T-helper 1 cell treated with Interleukin-12 subunit alpha and Interleukin-12 subunit beta and Interleukin-4 antibody, amounts not matched to agents 30 μg/mL and 1 μg/mL, for 36 hours (primary cell): ENCODE measurements at regions not wholly inside any gene's neighbourhood (a gene's known extent, or its start where the extent isn't known, plus 50 kb on each side); places are given as distances from the start of the nearest gene placed in this dataset.
"Not testable (repeated sequence)": the region's sequence is repeated elsewhere in the genome, so short reads cannot be mapped to it uniquely, and the experiment has no call there.

Source experiments
- H3K27ac Mint-ChIP-seq: one replicate; pipeline ENCODE4 v1.8.0; 2021; ENCODE audit warnings: mild to moderate bottlenecking, mixed read lengths
- H3K27me3 Mint-ChIP-seq: one replicate; pipeline ENCODE4 v1.8.0; 2021; ENCODE audit warnings: low read depth, mixed read lengths
- H3K36me3 Mint-ChIP-seq: one replicate; pipeline ENCODE4 v1.8.0; 2021; ENCODE audit warnings: low read depth, mixed read lengths
- H3K4me1 Mint-ChIP-seq: one replicate; pipeline ENCODE4 v1.8.0; 2021; ENCODE audit warnings: low read depth, mixed read lengths
- H3K4me3 Mint-ChIP-seq: one replicate; pipeline ENCODE4 v1.8.0; 2021; ENCODE audit warnings: mild to moderate bottlenecking, moderate library complexity, mixed read lengths
- H3K9me3 Mint-ChIP-seq: one replicate; pipeline ENCODE4 v1.8.0; 2021; ENCODE audit warnings: mixed read lengths

DNA sequence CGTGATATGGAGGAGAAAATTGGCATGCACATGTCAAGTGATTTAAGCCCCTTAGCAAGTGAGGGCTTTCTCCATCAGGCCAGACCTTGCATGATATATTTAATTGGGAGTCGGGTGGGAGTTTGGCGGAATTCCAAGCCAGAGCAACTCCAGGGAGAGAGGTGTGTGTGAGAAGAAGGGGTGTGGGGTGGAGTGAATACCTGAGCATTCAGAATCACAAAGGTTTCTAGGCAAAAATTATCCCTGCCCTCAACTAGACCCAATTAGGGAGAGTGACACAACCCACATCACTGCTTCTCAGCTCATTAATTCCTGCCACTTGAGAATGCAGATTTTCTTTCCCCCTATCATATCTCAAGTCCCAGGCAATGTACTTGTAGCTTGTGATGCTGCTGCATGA lies 279.7 kb upstream of the TUT7 start:
- H3K9me3 Mint-ChIP-seq: no peaks in the 10 kb centered on the region
- H3K27me3 Mint-ChIP-seq: peaks cover 5% of the 10 kb centered on the region
- no peak overlapping the region for H3K4me3 Mint-ChIP-seq
- no peaks in the 10 kb centered on the region for H3K4me1 Mint-ChIP-seq
- no peaks in the 10 kb centered on the region for H3K36me3 Mint-ChIP-seq
- no peak overlapping the region for H3K27ac Mint-ChIP-seq

DNA sequence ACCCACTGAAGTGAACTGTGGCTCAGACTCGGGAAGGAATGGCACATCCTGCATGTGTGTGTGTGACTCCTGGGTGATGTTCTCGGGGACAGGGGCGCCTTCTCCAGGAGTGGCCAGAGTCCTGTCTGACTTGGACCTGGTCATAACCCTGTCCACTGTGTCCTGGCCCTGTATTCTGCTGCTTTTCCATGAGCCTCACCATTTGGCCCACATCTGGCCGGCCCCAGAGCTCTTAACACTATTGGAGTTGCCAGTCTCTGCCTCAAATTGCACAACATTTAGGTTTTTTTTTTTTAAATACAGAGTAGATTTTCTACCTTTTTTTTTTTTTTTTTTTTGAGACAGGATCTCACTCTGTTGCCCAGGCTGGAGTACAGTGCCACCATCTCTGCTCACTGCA lies 278.3 kb upstream of the TUT7 start:
- Mint-ChIP-seq H3K27me3 (peaks cover 5% of the 10 kb centered on the region), H3K9me3 (no peaks in the 10 kb centered on the region), H3K4me3 (no peak overlapping the region), H3K4me1 (no peaks in the 10 kb centered on the region), H3K36me3 (no peaks in the 10 kb centered on the region), H3K27ac (no peak overlapping the region)

DNA sequence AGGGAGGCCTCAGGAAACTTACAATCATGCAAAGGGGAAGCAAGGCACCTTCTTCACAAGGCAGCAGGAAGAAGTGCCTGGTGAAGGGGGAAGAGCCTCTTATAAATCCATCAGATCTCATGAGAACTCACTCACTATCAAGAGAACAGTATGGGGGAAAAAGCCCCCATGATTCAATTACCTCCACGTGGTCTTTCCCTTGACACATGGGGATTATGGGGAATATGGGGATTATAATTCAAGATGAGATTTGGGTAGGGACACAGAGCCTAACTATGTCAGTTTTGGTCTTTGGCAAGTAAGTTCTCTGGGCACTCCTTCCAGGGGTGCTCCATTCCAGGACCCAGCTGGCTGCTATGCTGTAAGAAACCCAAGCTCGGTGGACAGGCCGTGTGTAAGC lies 275.3 kb upstream of the TUT7 start:
- Mint-ChIP-seq H3K4me3 (no peak overlapping the region), H3K27ac (no peak overlapping the region), H3K27me3 (no peaks in the 10 kb centered on the region), H3K4me1 (no peaks in the 10 kb centered on the region), H3K36me3 (no peaks in the 10 kb centered on the region), H3K9me3 (no peaks in the 10 kb centered on the region)

DNA sequence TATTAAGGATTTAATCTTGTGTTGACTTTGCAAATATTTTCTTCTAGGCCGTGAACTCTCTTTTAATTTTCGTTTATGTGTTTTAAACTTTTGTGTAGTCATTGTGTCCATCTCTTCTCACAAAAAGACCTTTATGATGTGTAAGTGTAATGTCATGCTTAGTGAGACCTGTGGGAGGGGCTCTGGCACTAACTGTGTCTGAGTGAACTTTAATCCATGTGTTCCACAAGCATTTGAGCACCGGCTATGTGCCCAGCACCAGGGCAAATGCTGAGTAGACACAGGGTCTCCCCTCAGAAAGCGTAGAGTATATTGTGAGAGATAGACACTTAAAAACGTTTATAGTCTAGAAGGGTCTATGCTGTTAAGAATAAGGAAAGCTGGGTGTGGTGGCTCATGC lies 272.6 kb upstream of the TUT7 start:
- H3K4me1 Mint-ChIP-seq: no peaks in the 10 kb centered on the region
- no peaks in the 10 kb centered on the region for H3K36me3 Mint-ChIP-seq
- no peaks in the 10 kb centered on the region for H3K27me3 Mint-ChIP-seq
- no peaks in the 10 kb centered on the region for H3K9me3 Mint-ChIP-seq
- H3K4me3 Mint-ChIP-seq: no peak overlapping the region
- H3K27ac Mint-ChIP-seq: no peak overlapping the region

DNA sequence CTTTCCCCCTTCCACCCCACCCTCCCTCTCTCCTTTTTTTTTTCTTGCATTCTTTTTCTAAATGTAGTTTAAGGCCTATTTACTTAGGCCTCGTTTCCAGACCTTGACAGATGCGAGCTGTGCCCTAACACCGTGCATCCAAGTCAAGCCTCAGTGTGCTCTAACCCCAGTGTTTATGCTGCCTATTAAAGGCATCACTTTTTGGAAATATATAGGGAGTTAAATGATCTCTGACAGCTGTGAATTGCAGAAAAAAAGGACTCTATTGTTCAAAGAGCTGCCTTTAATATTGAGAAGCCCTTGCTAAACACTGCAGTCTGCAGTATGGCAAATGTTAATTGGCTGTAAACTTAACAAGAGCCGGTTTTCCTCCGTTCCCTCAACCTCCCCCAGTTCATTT lies 270.4 kb upstream of the TUT7 start:
- H3K36me3 Mint-ChIP-seq: no peaks in the 10 kb centered on the region
- H3K27me3 Mint-ChIP-seq: no peaks in the 10 kb centered on the region
- no peak overlapping the region for H3K27ac Mint-ChIP-seq
- H3K9me3 Mint-ChIP-seq: no peaks in the 10 kb centered on the region
- H3K4me1 Mint-ChIP-seq: no peaks in the 10 kb centered on the region
- H3K4me3 Mint-ChIP-seq: no peak overlapping the region

DNA sequence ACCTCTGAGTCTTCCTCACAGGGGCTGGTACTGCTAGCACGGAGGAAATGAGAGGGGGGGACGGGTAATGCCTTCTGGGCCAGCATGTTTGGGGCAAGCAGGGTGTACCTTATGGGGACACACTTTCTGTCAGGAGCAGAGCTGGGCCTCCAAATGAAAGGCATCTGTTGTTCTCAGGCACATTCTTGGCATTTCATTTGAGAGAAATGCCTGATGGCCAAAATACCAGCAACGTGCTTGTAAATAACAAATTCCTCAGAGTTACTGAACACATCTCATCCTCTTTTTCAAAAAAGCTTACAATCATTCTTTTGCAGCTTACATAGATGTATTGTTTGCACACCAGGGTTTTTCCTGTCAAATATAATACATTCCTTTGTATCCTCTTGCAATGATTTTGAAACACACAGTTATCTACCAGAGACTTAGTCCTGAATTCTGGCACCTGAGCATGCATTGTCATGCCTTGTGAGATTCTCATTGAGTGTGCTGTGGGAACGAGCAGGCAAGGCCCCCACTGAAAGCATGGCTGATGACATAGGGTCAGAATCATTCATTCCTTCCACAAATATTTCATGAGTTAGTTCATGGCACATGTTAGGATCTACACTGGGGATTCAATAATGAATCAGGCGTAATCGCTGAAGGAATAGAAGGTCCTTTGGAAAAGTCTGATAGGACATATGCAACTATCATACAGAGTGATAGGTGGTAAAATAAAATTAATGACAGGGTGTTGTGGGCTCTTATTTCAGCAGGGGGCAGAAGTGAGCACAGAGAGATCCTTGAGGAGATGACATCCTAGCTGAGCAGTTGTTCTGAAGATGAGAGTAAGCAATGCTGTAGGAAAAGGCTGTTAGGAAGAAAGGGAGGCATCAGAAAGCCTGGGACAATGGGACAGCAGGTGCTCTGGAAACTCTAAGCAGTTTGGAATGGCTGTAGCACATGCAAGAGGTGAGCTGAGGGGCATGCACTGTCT lies 260.9 kb upstream of the TUT7 start:
- H3K36me3 Mint-ChIP-seq: no peaks in the 10 kb centered on the region
- no peaks in the 10 kb centered on the region for H3K27me3 Mint-ChIP-seq

DNA sequence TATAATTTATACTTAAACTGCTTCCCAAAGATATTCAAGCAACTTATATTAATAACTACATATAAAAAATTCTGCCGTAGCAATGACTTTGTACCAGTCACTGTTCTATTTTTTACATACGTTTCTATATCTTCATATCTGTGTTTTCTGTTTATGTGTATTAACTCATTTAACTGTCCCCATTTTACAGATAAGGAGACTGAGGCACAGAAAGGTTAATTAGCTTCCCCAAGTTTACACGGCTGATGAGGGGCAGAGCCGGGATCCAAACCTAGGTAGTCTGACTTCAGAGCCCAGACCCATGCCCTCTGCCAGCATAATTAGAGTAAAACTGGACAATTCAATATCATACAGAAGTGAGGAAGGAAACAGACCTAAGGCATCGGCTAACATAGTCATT lies 259.7 kb upstream of the TUT7 start:
- Mint-ChIP-seq H3K9me3 (no peaks in the 10 kb centered on the region), H3K4me3 (no peak overlapping the region), H3K4me1 (no peaks in the 10 kb centered on the region), H3K27ac (no peak overlapping the region), H3K36me3 (no peaks in the 10 kb centered on the region), H3K27me3 (no peaks in the 10 kb centered on the region)

More for the DNA sequence above, 260.9 kb upstream of the TUT7 start:
- H3K4me1 Mint-ChIP-seq: no peaks in the 10 kb centered on the region
- no peak overlapping the region for H3K27ac Mint-ChIP-seq
- no peaks in the 10 kb centered on the region for H3K9me3 Mint-ChIP-seq
- H3K4me3 Mint-ChIP-seq: no peak overlapping the region

DNA sequence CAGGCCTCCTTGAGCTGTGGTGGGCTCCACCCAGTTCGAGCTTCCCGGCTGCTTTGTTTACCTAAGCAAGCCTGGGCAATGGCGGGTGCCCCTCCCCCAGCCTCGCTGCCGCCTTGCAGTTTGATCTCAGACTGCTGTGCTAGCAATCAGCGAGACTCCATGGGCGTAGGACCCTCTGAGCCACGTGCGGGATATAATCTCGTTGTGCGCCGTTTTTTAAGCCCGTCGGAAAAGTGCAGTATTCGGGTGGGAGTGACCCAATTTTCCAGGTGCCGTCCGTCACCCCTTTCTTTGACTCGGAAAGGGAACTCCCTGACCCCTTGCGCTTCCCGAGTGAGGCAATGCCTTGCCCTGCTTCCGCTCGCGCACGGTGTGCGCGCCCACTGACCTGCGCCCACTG lies 257.3 kb upstream of the TUT7 start:
- H3K4me1 Mint-ChIP-seq, H3K9me3 Mint-ChIP-seq, H3K4me3 Mint-ChIP-seq, H3K27me3 Mint-ChIP-seq, H3K27ac Mint-ChIP-seq, H3K36me3 Mint-ChIP-seq: not testable (repeated sequence)

DNA sequence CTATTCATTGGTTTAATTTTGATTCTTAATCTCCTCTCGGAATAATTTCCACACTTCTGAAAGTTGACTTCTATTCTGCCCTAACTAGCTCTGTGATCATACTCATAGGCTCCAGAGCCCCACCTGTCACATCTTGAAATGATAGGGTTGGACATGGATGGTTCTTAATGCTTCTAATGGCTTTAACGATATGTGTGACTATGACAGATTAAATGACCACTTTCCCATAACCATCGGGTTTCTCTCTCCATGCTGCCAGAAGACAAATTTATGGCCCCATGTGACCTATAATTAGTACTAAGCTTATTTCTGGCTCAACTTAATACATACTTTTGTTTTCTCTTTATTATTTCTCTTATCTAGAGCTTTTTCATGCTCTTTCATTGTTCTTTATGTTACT lies 251.1 kb upstream of the TUT7 start:
- Mint-ChIP-seq H3K27ac (no peak overlapping the region), H3K36me3 (no peaks in the 10 kb centered on the region), H3K4me3 (no peak overlapping the region), H3K27me3 (no peaks in the 10 kb centered on the region), H3K9me3 (no peaks in the 10 kb centered on the region), H3K4me1 (no peaks in the 10 kb centered on the region)

DNA sequence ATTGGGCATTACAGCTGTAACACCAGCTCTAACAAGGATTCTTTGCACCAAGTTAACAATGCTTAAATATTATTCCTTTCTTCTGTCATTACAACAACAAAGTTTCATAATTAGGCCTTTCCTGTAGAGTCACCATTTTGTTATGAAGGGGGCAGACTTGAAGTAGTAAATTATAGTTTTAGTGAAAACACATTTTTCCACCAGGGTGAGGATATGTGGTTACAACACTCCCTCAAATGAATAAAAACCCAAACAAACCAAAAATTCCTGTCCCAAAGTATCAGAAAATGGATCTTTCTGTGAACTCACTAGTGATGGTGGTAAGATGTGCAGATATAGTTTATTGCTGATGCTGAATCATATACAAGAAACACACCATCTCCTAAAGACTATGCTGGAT lies 250.5 kb upstream of the TUT7 start:
- Mint-ChIP-seq H3K36me3 (no peaks in the 10 kb centered on the region), H3K27ac (no peak overlapping the region), H3K4me1 (no peaks in the 10 kb centered on the region), H3K4me3 (no peak overlapping the region), H3K27me3 (no peaks in the 10 kb centered on the region), H3K9me3 (no peaks in the 10 kb centered on the region)

DNA sequence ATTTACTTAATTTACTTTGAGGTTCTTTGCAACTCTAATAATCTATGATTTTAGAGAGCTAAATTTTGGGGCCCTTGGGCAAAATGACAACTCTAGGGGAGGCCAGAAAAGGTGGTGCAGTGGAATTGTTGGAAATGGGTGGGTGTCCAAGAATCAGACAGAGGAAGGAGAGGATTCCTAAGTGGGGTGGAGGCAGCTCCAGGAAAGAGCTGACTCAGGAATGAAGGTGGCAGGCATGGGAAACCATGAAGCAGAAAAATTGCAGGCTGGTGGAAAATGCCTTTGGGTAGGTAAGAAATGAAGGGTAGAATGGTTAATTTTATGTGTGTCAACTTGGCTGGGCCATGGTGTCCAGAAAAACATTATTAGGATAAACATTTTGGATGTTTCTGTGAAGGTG lies 248.5 kb upstream of the TUT7 start:
- no peaks in the 10 kb centered on the region for H3K4me1 Mint-ChIP-seq
- H3K27ac Mint-ChIP-seq: no peak overlapping the region
- H3K9me3 Mint-ChIP-seq: no peaks in the 10 kb centered on the region
- H3K27me3 Mint-ChIP-seq: no peaks in the 10 kb centered on the region
- H3K36me3 Mint-ChIP-seq: no peaks in the 10 kb centered on the region
- no peak overlapping the region for H3K4me3 Mint-ChIP-seq

DNA sequence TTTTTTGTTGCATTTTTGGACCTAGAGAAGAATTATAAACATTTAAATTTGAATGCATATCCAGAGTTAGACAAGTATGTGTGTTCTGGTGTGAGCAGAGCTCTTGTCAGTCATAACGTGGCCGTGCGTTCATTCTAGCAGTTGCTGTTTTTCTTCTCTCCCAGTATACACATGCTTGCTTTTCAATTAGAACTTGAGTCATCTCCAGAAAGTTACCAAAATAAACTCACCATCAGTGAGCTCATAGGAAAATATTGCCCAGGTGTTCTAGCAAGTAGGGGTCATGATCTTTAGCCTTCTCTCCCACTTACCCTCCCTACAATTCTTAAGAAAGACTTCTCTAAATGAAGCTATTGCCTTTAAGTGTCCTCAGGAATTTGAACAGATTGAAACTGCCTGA lies 247.5 kb upstream of the TUT7 start:
- Mint-ChIP-seq H3K4me1 (no peaks in the 10 kb centered on the region), H3K27ac (no peak overlapping the region), H3K27me3 (no peaks in the 10 kb centered on the region), H3K9me3 (no peaks in the 10 kb centered on the region), H3K4me3 (no peak overlapping the region), H3K36me3 (no peaks in the 10 kb centered on the region)

DNA sequence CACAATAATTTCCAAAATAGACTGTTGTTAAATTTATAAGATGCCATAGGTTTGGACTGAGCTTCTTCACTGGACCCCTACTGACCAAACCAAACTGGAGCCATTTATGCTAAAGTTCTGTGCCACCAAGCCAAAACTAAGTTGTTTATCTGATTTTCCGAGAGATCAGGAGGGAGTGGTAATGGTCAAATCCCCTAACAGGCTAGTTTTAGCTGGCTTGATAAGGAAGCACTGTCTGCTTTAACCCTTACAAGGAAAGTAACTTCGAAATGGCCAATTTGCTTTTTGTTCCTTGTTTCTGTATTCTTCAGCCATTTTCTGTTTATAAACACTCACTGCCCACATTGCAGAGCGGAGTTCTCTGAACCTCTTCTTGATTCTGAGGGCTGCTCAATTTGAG lies 246.8 kb upstream of the TUT7 start:
- H3K4me1 Mint-ChIP-seq: no peaks in the 10 kb centered on the region
- H3K27ac Mint-ChIP-seq: no peak overlapping the region
- no peaks in the 10 kb centered on the region for H3K36me3 Mint-ChIP-seq
- no peaks in the 10 kb centered on the region for H3K27me3 Mint-ChIP-seq
- no peaks in the 10 kb centered on the region for H3K9me3 Mint-ChIP-seq
- H3K4me3 Mint-ChIP-seq: no peak overlapping the region

DNA sequence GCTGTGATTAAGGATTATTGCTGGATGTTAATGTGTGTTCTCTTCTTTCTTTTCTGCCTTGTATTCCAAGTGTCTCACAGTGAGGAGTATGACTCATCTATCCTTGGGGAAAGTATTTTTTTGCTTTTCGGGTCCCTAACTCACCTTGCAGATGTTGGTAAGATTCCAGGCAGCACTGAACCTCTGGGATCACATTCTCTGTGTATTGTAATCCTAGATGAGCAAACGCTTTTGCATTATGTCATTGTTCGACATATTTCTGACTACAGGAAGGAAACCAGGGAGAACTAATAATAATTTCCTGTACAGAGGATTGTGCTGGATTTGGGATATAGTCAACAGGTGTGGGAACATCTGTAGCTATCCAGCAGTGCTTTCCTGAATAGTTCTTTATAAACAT lies 246.1 kb upstream of the TUT7 start:
- Mint-ChIP-seq H3K9me3 (no peaks in the 10 kb centered on the region), H3K27me3 (no peaks in the 10 kb centered on the region), H3K27ac (no peak overlapping the region), H3K4me3 (no peak overlapping the region), H3K36me3 (no peaks in the 10 kb centered on the region), H3K4me1 (no peaks in the 10 kb centered on the region)

DNA sequence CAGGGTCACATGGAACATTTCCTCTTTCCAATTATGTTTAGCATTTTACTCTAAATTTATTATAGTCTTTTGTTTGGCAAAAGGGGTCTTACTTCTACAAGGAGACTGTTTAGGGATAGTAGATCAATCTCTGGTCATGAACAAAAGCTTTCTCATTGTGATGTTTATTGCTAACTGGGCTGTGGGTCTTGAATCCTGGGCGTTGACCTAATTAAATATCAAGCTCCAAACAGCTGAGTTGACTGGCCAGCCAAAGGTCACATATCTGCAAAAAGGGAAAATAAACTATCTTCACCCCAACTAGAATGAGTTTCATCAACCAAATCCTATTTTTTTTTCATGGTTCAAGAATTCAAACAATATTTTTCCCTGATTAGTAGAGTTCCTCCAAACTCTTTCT lies 245.4 kb upstream of the TUT7 start:
- Mint-ChIP-seq H3K27me3 (no peaks in the 10 kb centered on the region), H3K4me1 (no peaks in the 10 kb centered on the region), H3K27ac (no peak overlapping the region)

More for the DNA sequence above, 245.4 kb upstream of the TUT7 start:
- Mint-ChIP-seq H3K9me3 (no peaks in the 10 kb centered on the region), H3K36me3 (no peaks in the 10 kb centered on the region), H3K4me3 (no peak overlapping the region)
